ENCODE measurements at regions not wholly inside any gene's neighbourhood (a gene's known extent, or its start where the extent isn't known, plus 50 kb on each side); places are given as distances from the start of the nearest gene placed in this dataset.

- no peak for TF ChIP-seq CTCF (IDR thresholded peaks at IDR 0.05; ENCODE audit: low read depth, low read length)
- Histone ChIP-seq H3K27ac (ENCODE audit: low read depth, low read length) (no peak overlapping the region), H3K4me3 (ENCODE audit: low read depth, low read length) (no peak overlapping the region), H3K27me3 (ENCODE audit: control insufficient read depth, insufficient read depth, low read length) (no peaks in the 10 kb centered on the region), H3K9me3 (ENCODE audit: control insufficient read depth, insufficient read depth, low read length) (no peaks in the 10 kb centered on the region)
- no peak for DNase-seq (ENCODE audit: low read depth, low spot score)
- POLR2A ChIA-PET, result no interaction called here
- CTCF ChIA-PET, result no interaction called here
Measured at GRCh38 chr5:89694026-89694550, 715.5 kb downstream of the CETN3 start.

GRCh38 chr5:89690331-89690730, 719.2 kb downstream of the CETN3 start:
- no peaks in the 10 kb centered on the region for H3K9me3 ChIP-seq (ENCODE audit: control insufficient read depth, insufficient read depth, low read length)
- no peak overlapping the region for H3K4me3 ChIP-seq (ENCODE audit: low read depth, low read length)
- no peaks in the 10 kb centered on the region for H3K27me3 ChIP-seq (ENCODE audit: control insufficient read depth, insufficient read depth, low read length)
- H3K27ac ChIP-seq (ENCODE audit: low read depth, low read length), result no peak overlapping the region
- CTCF ChIA-PET, result no interaction called here
- DNase-seq (ENCODE audit: low read depth, low spot score), result no peak
- POLR2A ChIA-PET, result no interaction called here
- no peak for TF ChIP-seq CTCF (IDR thresholded peaks at IDR 0.05; ENCODE audit: low read depth, low read length)

- no peak for TF ChIP-seq CTCF (IDR thresholded peaks at IDR 0.05; ENCODE audit: low read depth, low read length)
- ChIA-PET POLR2A (no interaction called here), CTCF (interaction anchor here (1.2 kb wide), 1 partner anchor 956 kb away, joined by 3 read pairs; no protein-coding TSS in a partner anchor)
Measured at GRCh38 chr5:89686081-89686765, 723.3 kb downstream of the CETN3 start.

GRCh38 chr5:89676634-89677033, 732.9 kb downstream of the CETN3 start:
- H3K27ac ChIP-seq (ENCODE audit: low read depth, low read length), result no peak overlapping the region
- POLR2A ChIA-PET, result no interaction called here

More at GRCh38 chr5:89686081-89686765, 723.3 kb downstream of the CETN3 start:
- Histone ChIP-seq H3K9me3 (ENCODE audit: control insufficient read depth, insufficient read depth, low read length) (no peaks in the 10 kb centered on the region), H3K27ac (ENCODE audit: low read depth, low read length) (no peak overlapping the region), H3K4me3 (ENCODE audit: low read depth, low read length) (no peak overlapping the region), H3K27me3 (ENCODE audit: control insufficient read depth, insufficient read depth, low read length) (no peaks in the 10 kb centered on the region)
- no peak for DNase-seq (ENCODE audit: low read depth, low spot score)

More at GRCh38 chr5:89676634-89677033, 732.9 kb downstream of the CETN3 start:
- CTCF ChIA-PET, result no interaction called here
- DNase-seq (ENCODE audit: low read depth, low spot score), result no peak
- Histone ChIP-seq H3K4me3 (ENCODE audit: low read depth, low read length) (no peak overlapping the region), H3K27me3 (ENCODE audit: control insufficient read depth, insufficient read depth, low read length) (no peaks in the 10 kb centered on the region), H3K9me3 (ENCODE audit: control insufficient read depth, insufficient read depth, low read length) (no peaks in the 10 kb centered on the region)
- no peak for TF ChIP-seq CTCF (IDR thresholded peaks at IDR 0.05; ENCODE audit: low read depth, low read length)

Data from AG04450 (cell line).